Midbrain (tissue), 1 donor: ENCODE measurements at regions not wholly inside any gene's neighbourhood (a gene's known extent, or its start where the extent isn't known, plus 50 kb on each side); places are given as distances from the start of the nearest gene placed in this dataset.

ENCODE experiments used
- DNase-seq: peaks from one replicate; lab custom pipeline; 2025; lab: John Stamatoyannopoulos, UW

DNA sequence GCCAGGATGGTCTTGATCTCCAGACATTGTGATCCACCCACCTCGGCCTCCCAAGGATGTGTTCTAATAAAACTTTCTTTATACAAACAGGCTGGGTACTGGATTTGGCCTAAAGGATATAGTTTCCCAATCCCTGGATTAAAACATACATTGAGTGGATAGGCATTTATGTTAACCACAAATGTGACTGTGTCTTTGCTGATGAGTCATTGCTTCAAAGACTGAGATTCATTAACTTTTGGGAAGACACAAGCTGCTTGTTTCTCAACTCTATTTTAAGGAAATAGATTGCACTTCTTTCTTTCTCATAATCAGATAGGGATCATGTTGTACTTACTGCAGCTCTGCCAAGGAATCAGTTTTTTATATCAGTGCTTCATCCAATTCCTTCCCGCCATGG lies 131.3 kb upstream of the AGA start:
- DNase-seq, result no peak

DNA sequence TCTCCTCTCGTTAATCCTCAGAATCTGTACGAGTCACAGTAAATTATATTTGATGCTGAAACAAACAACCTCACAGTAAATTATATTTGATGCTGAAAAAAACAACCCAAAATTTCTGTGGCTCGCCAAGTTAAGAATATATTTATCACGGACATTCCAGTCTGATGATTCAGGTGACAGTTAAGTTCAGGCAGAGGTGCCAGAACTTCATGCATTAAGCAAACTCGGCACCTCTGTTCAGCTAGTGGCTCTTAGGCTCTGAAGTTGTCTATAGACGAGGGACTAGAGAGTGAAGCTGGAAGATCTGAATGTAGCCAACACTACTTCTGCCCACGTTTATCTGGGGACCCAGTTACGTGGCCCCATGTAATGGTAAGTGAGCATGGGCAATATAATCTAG lies 132.2 kb upstream of the AGA start:
- DNase-seq, result no peak

DNA sequence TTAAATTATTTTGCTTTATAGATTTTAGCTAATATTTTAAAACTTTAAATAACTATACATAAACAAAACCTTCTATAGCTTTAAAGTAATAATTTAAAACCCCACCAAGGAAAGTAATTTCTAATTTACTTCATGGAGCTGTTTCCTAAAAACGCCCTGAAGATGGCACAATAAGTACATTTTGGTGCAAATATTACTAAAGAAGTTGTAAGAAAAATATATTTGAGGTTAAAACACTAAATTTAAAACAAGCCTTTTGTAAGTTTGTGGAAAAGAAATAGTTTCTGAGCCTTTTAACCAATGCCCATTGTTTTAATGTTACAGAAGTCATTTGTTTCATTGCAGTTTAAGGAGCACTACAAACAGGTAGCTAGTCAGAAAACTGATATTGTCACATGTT lies 137.4 kb upstream of the AGA start:
- no peak for DNase-seq

DNA sequence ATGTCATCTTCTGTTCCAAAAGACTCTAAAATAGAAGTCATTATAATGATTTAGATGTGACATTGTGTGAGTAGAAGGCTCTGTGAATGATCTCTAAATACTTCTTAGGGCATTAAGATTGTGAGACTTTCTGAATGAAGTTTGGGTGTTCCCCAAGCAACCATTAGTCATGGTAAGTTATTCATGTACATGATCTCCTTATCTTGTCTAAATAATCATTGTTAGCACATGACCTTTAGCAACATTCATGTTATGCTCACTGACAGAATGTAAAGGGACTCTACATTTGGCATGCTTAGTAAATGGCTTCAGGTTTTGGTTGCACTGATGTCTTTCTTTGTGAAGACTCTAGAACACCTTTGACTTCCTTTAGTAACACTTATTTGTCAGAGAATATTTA lies 140.8 kb upstream of the AGA start:
- DNase-seq, result no peak

DNA sequence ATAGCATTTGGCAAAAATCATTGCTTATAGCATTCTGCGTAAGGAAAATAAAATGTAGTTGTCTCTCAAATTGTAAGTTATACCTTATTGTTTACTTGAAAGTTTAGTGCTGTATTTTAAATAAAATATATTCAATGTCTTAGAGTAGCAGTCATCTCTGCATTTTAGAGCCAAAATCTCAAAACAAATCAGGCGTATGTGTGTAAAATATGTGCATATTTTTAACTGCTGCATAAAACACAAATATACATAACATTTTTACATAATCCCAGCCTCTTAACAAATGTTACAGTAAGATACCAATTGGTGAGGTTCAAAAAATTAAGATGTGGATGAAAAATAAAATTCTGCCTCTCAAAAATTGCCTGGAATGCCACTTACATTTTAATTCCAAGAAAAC lies 145.8 kb upstream of the AGA start:
- DNase-seq, result no peak

DNA sequence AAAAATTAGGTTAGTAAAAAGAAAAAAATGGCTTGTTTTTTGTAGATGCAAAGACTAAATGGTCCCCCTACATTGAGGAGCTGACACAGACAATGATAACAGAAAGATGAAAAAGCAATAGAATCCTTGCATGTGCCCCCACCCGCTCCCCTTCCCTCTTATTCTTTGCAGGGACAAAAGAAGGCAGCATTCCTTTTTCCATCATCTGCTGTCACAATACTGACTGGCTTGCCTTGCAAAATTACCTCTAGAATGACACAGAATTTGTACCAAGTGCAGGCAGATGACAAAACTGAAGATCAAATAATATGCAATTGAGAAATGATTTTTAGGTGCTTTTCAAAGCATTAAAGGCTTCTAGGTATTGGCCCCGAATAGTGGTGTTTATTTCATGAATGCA lies 153.1 kb upstream of the AGA start:
- DNase-seq, result no peak

DNA sequence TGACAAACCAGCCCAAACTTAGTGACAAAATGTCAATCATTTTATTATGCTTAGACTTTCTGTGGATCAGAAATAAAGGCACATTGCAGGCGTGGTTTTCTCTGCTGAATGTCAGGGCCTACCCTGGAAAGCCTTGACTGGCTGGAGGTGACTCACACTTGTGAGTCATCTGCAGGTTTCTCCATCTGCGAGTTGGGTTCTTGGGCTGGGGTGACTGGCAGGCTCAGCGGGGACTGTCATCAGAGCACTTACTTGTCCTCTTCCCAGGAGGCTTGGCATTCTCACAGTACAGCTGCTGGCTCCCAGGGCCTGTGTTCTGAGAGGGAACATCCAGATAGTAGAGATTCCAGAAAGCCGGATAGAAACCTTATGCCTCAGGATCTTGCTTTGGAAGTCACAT lies 153.8 kb upstream of the AGA start:
- DNase-seq, result no peak

DNA sequence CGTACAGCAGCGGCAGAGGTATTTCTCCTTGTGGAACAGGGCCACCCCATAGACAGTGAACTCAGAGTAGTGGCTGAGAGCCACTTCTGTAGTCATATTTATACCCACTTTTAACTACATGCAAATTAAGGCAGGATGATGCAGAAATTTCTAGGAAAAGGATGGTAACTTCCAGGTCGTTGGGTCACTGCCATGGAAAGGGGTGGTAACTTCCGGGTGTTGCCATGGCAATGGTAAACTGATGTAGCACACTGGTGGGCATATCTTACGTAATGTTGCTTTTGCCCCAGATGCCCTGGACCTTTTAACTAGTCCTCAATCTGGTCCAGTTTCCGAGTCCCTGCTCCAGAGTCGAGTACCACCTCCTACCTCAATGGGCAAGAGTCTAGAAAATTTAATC lies 154.8 kb upstream of the AGA start:
- no peak for DNase-seq

DNA sequence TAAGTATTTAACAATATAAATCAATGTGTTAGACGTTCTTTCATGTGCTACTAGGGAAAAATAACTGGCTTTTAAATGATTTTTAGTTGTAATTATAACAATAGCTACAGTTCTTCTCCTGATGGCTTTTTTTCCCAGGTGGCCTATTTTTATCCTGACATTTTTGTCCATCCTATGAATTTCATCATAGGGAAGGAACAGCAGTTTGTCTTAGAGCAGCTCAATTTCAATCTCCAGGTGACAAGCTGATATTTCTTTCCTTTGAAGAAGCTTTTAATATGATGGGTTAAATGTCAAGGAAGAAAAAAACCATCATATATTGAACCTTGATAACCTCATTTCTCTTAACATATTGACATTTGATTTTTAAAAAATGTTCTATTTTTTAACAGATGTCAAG lies 163.0 kb upstream of the AGA start:
- no peak for DNase-seq

DNA sequence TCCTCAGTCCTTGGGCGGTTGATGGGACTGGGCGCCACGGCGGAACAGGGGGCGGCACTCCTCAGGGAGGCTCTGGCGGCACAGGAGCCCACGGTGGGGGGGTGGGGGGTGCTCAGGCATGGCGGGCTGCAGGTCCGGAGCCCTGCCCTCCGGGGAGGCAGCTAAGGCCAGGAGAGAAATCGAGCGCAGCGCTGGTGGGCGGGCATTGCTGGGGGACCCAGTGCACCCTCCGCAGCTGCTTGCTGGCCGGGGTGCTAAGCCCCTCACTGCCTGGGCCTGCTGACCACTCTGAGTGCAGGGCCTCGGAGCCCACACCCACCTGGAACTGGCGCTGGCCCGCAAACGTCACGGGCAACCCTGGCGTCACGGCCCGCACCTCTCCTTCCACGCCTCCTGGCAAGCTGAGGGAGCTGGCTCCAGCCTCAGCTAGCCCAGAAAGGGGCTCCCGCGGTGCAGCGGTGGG lies 164.9 kb upstream of the AGA start:
- no peak for DNase-seq

DNA sequence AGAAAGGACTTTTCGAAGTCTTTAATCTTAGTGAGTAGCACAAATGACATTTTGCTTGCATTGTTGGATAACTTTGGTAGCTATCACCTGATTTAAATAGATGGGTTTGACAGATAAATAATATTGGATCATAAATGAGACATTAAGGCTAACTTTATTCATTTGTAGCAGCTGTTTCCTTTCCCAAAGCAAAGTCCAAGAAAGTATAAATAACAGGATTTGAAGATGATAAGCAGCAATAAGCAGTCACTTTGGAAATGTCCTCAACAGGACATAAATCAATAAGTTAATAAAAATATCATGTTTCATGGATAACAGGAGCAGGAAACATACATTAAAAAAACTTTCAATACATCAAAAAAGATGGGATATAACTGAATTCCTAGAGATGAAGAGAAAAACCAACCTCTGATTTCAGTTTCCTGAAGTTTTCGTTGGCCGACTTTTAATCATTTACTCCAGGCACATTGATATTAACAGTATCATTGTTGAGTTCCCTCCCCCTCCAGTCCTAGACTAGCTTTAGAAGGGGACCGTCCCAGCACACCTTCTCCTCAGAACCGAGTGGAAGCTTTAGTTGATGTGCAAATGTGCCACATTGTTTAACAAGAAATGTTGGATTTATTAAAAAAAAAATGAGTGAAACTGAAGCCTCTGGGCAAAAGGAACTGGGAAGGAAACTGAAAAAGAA lies 169.9 kb upstream of the AGA start:
- no peak for DNase-seq

DNA sequence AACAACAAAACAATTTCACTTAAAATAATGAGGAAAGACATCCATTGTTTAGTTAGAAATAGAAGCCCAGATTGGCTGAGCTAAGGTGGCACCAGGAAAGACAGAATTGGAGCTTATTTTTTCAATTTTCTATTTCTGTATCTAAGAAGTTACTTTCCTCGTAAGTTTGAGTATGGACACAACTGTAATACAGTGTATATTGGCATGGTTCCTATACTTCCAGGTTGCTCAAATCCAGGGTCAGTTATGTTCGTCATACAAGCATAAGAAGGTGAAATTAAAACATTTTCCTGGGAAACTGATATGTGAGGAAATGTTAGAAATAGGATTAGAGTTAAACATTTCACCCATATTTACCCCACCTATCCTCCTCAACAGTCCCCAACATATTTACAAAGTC lies 170.4 kb upstream of the AGA start:
- DNase-seq, result no peak

DNA sequence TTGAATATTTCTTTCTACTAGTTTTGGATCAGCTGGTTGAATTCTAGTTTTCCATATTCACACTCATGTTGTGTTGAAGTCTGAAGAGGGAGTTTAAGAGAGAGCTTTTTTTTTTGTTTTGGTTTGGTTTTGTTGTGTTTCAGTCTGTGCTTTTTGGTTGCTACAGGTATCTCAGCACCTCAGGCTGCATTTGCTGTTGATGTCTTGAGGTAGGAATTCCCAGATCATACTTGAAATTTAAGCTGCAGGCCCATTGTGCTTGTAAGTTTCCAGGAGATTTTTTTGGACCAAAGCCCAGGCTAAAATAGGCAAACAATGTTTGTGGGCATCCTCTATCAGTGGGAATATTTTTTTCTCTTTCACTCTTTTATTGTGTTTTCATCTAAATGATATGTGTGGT lies 190.2 kb upstream of the AGA start:
- DNase-seq, result no peak

DNA sequence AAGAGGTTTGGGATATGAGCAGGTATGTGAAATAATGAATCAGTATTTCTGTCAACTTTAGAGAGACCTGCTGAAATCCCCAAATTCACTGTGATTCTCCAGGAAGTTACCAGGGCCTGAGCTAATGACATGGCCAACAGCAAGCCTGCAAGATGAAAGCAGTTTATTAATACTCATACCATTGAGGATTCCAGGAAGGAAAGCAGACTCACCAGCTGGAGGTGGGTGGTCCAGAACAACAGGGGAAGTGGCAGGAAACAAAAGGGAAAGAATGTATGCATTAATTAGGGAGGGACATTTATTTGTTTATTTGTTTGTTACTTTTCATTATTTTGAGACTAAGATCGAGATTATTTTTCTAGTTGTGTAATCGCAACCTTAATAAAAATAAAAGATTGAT lies 196.6 kb upstream of the AGA start:
- no peak for DNase-seq

DNA sequence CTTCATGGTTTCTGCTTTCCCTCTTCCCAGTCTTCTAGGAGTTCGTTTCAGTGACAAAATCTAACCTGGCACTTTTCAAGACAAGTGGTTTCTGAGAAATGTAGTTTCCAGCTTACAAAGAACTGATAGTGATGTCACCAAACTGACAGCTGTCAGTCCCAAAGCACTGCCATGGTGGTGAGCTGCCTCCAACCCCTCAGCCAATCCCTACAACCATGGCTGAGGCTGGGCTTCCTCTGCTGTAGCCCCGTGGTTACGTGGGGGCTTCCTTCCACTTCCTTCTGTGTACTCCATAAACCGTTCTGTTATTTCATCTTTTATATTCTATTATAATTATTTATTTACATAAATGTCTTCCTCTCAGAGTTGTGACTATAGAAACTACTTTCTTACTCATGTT lies 198.6 kb upstream of the AGA start:
- no peak for DNase-seq

DNA sequence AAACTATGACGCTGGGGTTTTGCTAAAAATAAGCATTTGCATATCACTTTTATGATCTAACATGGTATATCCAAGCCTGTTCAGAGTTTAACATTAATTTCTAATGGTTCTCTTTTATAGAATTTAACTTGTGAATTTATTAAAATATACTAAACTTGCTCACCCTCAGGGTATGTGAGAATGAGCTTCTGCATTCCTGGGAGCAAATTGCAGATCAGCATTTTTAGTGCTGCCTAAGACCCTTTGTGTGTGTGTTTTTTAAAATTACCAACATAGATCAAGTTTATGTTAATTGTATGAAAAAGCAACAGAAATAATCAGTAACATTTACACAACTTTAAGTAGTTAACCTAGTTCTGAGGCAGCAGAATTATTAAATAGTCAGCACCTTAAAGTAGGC lies 218.0 kb upstream of the AGA start:
- DNase-seq, result no peak

DNA sequence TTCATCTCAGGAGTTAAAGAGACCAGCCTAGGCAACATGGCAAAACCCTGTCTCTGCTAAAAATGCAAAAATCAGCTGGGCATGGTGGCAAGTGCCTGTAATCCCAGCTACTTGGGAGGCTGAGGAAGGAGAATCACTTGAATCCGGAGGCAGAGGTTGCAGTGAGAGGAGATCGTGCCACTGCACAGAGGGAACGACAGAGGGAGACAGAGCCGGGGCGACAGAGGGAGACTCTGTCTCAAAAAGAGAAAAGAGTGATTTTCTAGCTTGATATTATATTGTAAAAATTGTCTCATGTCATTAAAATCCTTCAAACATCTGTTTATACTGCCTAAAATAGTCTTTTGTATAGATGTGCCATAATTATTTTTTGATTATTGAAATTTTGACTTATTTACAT lies 225.4 kb upstream of the AGA start:
- no peak for DNase-seq

DNA sequence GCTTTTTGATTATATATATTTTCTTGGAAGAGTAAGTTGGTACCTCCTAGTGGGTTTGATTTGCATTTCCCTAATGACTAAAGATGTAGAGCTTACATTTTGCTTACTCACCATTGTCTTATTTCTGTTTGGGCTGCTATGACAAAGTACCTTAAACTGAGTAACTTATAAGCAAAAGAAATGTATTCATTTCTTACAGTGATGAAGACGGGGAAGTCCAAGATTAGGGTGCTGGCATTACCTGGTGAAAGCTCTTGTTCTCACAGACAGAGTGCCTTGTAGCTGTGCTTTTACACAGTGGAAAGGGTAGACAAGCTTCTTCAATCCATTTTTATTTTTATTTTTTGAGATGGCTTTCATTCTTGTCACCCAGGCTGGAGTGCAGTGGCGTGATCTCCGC lies 229.2 kb upstream of the AGA start:
- DNase-seq, result no peak

DNA sequence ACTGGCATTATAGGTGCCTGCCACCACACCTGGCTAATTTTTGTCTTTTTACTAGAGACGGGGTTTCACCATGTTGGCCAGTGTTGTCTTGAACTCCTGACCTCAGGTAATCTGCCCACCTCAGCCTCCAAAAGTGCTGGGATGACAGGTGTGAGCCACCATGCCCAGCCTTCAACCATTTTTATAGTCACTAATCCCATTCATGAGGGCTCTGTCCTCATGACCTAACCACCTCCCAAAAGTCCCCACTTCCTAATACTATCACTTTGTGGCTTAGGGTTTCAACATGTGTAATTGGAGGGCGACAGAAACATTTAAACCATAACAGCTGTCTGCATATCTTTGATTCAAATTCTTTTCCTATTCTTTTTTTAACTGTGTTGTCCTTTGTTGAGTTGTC lies 229.6 kb upstream of the AGA start:
- DNase-seq, result no peak

DNA sequence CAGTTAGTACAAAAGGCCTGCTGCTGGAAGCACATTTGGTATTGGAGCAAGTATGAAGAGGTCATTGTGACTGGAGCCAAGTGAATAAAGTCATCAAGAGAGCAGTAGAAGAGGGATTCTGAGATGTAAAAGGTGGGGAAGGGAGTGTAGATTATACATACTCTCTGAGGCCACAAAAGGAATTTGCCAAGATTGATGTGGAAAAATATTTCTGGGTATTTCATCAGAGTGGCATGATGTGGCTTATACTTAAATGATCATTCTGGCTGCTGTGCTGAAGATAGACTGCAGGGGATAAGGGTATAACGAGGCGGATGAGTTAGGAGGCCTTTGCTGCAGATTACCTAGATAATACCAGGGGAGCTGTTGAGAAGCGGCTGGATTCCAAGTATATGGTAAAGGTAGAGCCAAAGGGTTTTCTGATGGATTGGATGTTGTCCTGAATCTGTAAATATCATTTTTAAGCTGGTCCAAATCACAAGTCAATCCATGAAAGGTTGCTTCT lies 231.8 kb upstream of the AGA start:
- no peak for DNase-seq

DNA sequence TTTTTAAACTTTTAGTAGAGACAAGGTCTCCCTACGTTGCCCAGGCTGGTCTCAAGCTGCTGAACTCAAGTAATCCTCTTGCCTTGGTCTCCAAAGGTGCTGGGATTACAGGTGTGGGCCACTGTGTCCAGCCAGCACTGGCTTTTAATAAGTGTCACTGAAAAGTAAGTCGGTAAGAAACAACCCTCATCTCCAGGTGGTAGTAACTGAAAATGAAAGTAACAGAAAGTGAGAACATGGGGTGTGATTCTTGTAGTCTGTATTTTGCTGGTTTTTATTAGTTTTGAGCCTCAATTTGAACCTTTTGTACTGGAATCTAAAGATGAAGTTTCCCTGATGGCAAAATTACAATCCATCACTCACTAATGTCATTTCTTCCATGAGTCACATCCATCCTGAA lies 238.1 kb upstream of the AGA start:
- no peak for DNase-seq

DNA sequence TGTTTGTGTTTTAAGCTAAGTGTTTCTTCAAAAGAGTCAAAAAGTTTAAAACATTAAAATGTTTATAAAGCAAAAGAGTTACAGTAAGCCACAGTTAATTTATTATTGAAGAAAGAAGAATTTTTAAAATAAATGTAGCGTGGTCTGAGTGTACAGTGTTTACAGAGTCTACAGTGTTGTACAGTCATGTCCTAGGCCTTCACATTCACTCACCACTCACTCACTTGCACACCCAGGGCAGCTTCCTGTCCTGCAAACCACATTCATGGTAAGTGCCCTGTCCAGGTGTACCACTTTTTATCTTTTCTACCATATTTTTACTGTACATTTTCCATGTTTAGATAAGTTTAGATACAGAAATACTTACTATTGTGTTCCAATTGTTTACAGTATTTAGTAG lies 239.7 kb upstream of the AGA start:
- no peak for DNase-seq

DNA sequence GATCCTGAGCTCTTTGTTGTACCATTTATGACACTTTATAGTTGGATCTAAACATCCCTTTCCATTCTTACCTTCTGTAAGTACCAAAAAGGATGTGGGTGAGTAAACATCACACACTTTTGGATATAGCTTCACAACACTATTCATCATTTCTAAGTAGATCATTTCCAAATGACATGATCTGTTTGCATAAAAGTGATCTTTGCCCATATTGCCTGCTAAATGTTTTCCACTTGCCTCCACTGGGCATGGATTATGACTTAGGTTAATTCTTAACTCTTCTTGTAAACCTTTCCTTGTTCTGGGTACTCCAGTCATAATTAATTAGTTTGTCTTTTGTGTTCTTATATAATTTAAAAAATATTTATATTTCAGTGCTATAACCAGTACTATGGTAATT lies 244.9 kb upstream of the AGA start:
- no peak for DNase-seq

DNA sequence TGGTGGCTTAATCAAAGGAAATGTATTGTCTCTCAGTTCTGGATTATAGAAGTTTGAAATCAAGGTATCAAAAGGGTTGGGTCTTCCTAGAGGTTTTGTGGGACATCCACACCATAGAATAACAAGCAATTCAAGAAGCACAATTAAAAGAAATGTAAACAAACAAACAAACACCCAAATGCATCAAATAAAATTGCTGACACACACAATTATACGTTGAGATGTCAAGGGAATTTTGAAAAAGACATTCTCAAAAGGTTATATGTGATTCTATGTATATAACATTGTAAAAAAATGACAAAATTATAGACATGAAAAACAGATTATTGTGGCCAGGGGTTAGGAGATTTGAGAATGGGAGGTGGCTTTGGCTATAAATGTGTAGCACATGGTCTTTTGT lies 250.7 kb upstream of the AGA start:
- no peak for DNase-seq
